K562 (cell line): ENCODE measurements at regions not wholly inside any gene's neighbourhood (a gene's known extent, or its start where the extent isn't known, plus 50 kb on each side); places are given as distances from the start of the nearest gene placed in this dataset.

Experiments used
- ATAC-seq: fragments of 200-7000 bp; cut with Tn5 transposase; 3 replicates; pipeline ENCODE4 v1.9.1; 2020; ENCODE audit warnings: moderate library complexity
- BruUV-seq: library from RNA; stranded (reverse); fragments of 400-500 nt; replicated peaks from 2 replicates; lab custom pipeline; 2021; lab: Mats Ljungman, UMichigan
- CTCF ChIA-PET: fragments of 300-600 bp; formaldehyde crosslinking; extraction: SDS; loops from one replicate; lab custom pipeline; 2021; ENCODE audit warnings: low intra/inter-chr PET ratio; lab: Yijun Ruan, JAX
- POLR2A ChIA-PET: fragments of 300-600, 350-650 bp; sonication (Branson Sonifier 250); formaldehyde crosslinking; extraction: SDS; loops from one replicate; lab custom pipeline; 2021; ENCODE audit warnings: antibody characterized with exemption, inconsistent platforms; lab: Yijun Ruan, JAX
- DNase-seq, 4 experiments: peaks; one replicate each; pipeline versions ENCODE4 v3.0.0 to v3.0.0-alpha.2; 2011 to 2018; ENCODE audit warnings: low spot score in 3 of 4, mixed read lengths in 3 of 4; ENCODE audit errors: extremely low read depth in 1 of 4
- FAIRE-seq: peaks from 2 replicates; lab custom pipeline; 2011; peaks lifted over from hg19 to GRCh38; lab: Jason Lieb, UNC
- H2AFZ ChIP-seq: 2 replicates; pipeline ENCODE4 v1.6.0; 2011; ENCODE audit warnings: low read depth, low read length, control low read depth, inconsistent platforms
- H3K27ac ChIP-seq: fragments of 200-600 bp; 3 replicates; pipeline ENCODE4 v1.8.0; 2011; ENCODE audit warnings: low read depth, mild to moderate bottlenecking, control low read depth, inconsistent platforms, low read length, moderate library complexity, mixed read lengths; ENCODE audit errors: extremely low read depth
- H3K27me3 ChIP-seq, 2 experiments: fragments of 300-600 bp in 1 of 2; 2 replicates in 1 of 2; 3 replicates in 1 of 2; pipeline versions ENCODE4 v1.6.0 to v1.8.0; 2011; ENCODE audit warnings: inconsistent platforms in 2 of 2, low read length in 2 of 2, mild to moderate bottlenecking in 1 of 2, mixed read lengths in 1 of 2, moderate library complexity in 1 of 2; ENCODE audit not compliant: control insufficient read depth in 2 of 2, insufficient read depth in 2 of 2
- H3K36me3 ChIP-seq: fragments of 300-600 bp; 3 replicates; pipeline ENCODE4 v1.8.0; 2011; ENCODE audit warnings: mild to moderate bottlenecking, low read length, inconsistent platforms; ENCODE audit not compliant: control insufficient read depth, insufficient read depth
- H3K4me1 ChIP-seq, 2 experiments: fragments of 200-600 bp in 1 of 2; replicated peaks in 1 of 2; 2 replicates in 1 of 2; 3 replicates in 1 of 2; pipeline versions ENCODE4 v1.5.1 to v1.8.0; 2011; ENCODE audit warnings: inconsistent platforms in 2 of 2, low read length in 2 of 2, mild to moderate bottlenecking in 1 of 2, mixed read lengths in 1 of 2, moderate library complexity in 1 of 2; ENCODE audit not compliant: control insufficient read depth in 2 of 2, insufficient read depth in 2 of 2
- H3K4me2 ChIP-seq: 2 replicates; pipeline ENCODE4 v1.6.1; 2011; ENCODE audit warnings: low read length, control low read depth, inconsistent platforms, mixed read lengths; ENCODE audit not compliant: insufficient read depth
- H3K4me3 ChIP-seq: fragments of 200-600 bp; sonication (generic), shearing (Covaris generic); 2 replicates; pipeline ENCODE4 v1.5.1; 2016; ENCODE audit warnings: control low read depth, inconsistent platforms
- H3K79me2 ChIP-seq: fragments of 200-600 bp; 3 replicates; pipeline ENCODE4 v1.8.0; 2011; ENCODE audit warnings: low read length, inconsistent platforms; ENCODE audit not compliant: control insufficient read depth, insufficient read depth
- H3K9ac ChIP-seq, 2 experiments: 2 replicates each; pipeline versions ENCODE4 v1.6.0 to v1.6.1; 2011; ENCODE audit warnings: low read depth in 2 of 2, low read length in 2 of 2, control low read depth in 1 of 2, inconsistent platforms in 1 of 2, mild to moderate bottlenecking in 1 of 2, mixed read lengths in 1 of 2; ENCODE audit not compliant: insufficient read depth in 1 of 2
- H3K9me1 ChIP-seq: one replicate; pipeline ENCODE4 v1.6.0; 2011; ENCODE audit warnings: inconsistent platforms, mild to moderate bottlenecking, low read length, moderate library complexity; ENCODE audit not compliant: control insufficient read depth, insufficient read depth
- H3K9me3 ChIP-seq: replicated peaks from 2 replicates; pipeline ENCODE4 v1.5.1; 2011; ENCODE audit warnings: low read depth, low read length, inconsistent platforms; ENCODE audit not compliant: control insufficient read depth, insufficient read depth
- H4K20me1 ChIP-seq: replicated peaks from 2 replicates; pipeline ENCODE4 v1.6.1; 2011; ENCODE audit warnings: low read length, inconsistent platforms, mixed read lengths; ENCODE audit not compliant: control insufficient read depth, insufficient read depth
- AFF4 ChIP-seq: sonication (generic); formaldehyde crosslinking; IDR thresholded peaks from 2 replicates; pipeline ENCODE4 v1.8.0; 2023; ENCODE audit warnings: mild to moderate bottlenecking, missing genetic modification reagents
- DIDO1 ChIP-seq: fragments of 450-650 bp; IDR thresholded peaks from 2 replicates; pipeline ENCODE4 v1.6.1; 2016; ENCODE audit warnings: low read depth, missing biosample characterization, missing genetic modification characterization
- FOXM1 ChIP-seq, 2 experiments: fragments of 450-650 bp in 1 of 2; sonication (generic) in 1 of 2; formaldehyde crosslinking in 1 of 2; IDR thresholded peaks; 2 replicates each; pipeline versions ENCODE4 v1.6.1 to v1.9.0; 2017 to 2022; ENCODE audit warnings: low read depth in 2 of 2, mild to moderate bottlenecking in 2 of 2, missing genetic modification reagents in 1 of 2, moderate library complexity in 1 of 2
- GMEB1 ChIP-seq: fragments of 250-450 bp; sonication (Bioruptor Pico); IDR thresholded peaks from 2 replicates; pipeline ENCODE4 v1.4.0; 2020; ENCODE audit warnings: mild to moderate bottlenecking
- SNAPC5 ChIP-seq: fragments of 250-450 bp; sonication (Bioruptor Pico); IDR thresholded peaks from 2 replicates; pipeline ENCODE4 v1.8.0; 2021; ENCODE audit warnings: moderate library complexity, mild to moderate bottlenecking, inconsistent platforms
- ZNF586 ChIP-seq: fragments of 450-650 bp; formaldehyde crosslinking; conservative IDR thresholded peaks from 2 replicates; pipeline ENCODE4 v1.4.0; 2020; ENCODE audit warnings: mild to moderate bottlenecking, moderate library complexity
- ZNF644 ChIP-seq: fragments of 200-800 bp; sonication (Bioruptor generic); IDR thresholded peaks from 2 replicates; pipeline ENCODE4 v1.6.1; 2016; ENCODE audit warnings: low read depth, missing genetic modification characterization, missing compliant biosample characterization
- ZNF699 ChIP-seq: fragments of 250-450 bp; sonication (Bioruptor Pico); IDR thresholded peaks from 2 replicates; pipeline ENCODE4 v1.8.0; 2021; ENCODE audit warnings: mild to moderate bottlenecking, moderate library complexity; ENCODE audit not compliant: insufficient replicate concordance
- WGBS: fragments of 100-300 bp; shearing (Covaris generic); methylation state at CpG from one replicate; pipeline ENCODE4 v1.1.6; 2016; ENCODE audit warnings: low coverage, mixed read lengths; ENCODE audit not compliant: insufficient coverage; ENCODE audit errors: missing lambda C conversion rate; 5-methylcytosine and 5-hydroxymethylcytosine counted together
- in situ Hi-C: fragments of 300-500 bp; cut with MboI; formaldehyde crosslinking; loops from 4 replicates; pipeline ENCODE4 v1.15.0; 2018; ENCODE audit warnings: inconsistent platforms, mixed read lengths
- intact Hi-C: fragments of 100-400 bp; cut with micrococcal nuclease; formaldehyde crosslinking; loops from 2 replicates; pipeline ENCODE4 v1.14.2; 2022

- ChIA-PET CTCF (no interaction called here), POLR2A (no interaction called here)
- Histone ChIP-seq H2AFZ (peak overlapping the region; percentile 18; the same call in 1 of the 2 replicates), H4K20me1 (no peaks in the 10 kb centered on the region), H3K4me3 (no peak overlapping the region), H3K27ac (no peak overlapping the region), H3K9ac (no peak overlapping the region), H3K4me1 (no peaks in the 10 kb centered on the region)
- intact Hi-C loops = no loop called here
- BruUV-seq = no TSS peak
- ATAC-seq = no peak
- TF ChIP-seq FOXM1 (IDR thresholded peaks at IDR 0.05; ENCODE audit: low read depth) = no peak
- no peak for TF ChIP-seq FOXM1 (CRISPR knock-in tag; IDR thresholded peaks at IDR 0.05; ENCODE audit: low read depth)
- TF ChIP-seq ZNF586 = no peak
- TF ChIP-seq SNAPC5 (CRISPR knock-in tag) = no peak
- no peak for TF ChIP-seq ZNF644 (tag)
- TF ChIP-seq AFF4 (CRISPR knock-in tag) = no peak
- TF ChIP-seq DIDO1 = no peak
- no peak for TF ChIP-seq GMEB1 (CRISPR knock-in tag)
- no peak for TF ChIP-seq ZNF699
- TF ChIP-seq, all 486 proteins: peak for 0
- in situ Hi-C loops = no loop called here
- Histone ChIP-seq H3K9me3 (no peaks in the 10 kb centered on the region), H3K9me1 (no peaks in the 10 kb centered on the region), H3K36me3 (no peaks in the 10 kb centered on the region), H3K79me2 (no peaks in the 10 kb centered on the region), H3K4me2 (no peak overlapping the region), H3K27me3 (no peaks in the 10 kb centered on the region)
- FAIRE-seq = no peak
- no peak for DNase-seq
- 17% methylated on average over 8 of the region's 8 CpGs for WGBS
Observed at GRCh38 chr1:101178688-101179491, 57.9 kb upstream of the S1PR1 start.
